A549 (cell line): ENCODE measurements at regions not wholly inside any gene's neighbourhood (a gene's known extent, or its start where the extent isn't known, plus 50 kb on each side); places are given as distances from the start of the nearest gene placed in this dataset.

Experiments
- ATAC-seq, 2 experiments: fragments of 200-7000 bp in 1 of 2; fragments of >200 bp in 1 of 2; cut with Nextera tagmentation in 1 of 2; cut with Tn5 transposase in 1 of 2; 3 replicates each; pipeline versions ENCODE4 v1.8.0 to v1.9.1; 2018 to 2020; ENCODE audit warnings: mild to moderate bottlenecking in 1 of 2, moderate library complexity in 1 of 2
- CTCF ChIA-PET: fragments of 300-600 bp; sonication (Branson Sonifier 250); formaldehyde crosslinking; extraction: SDS; loops from one replicate; lab custom pipeline; 2021; ENCODE audit warnings: antibody characterized with exemption, inconsistent platforms; lab: Yijun Ruan, JAX
- POLR2A ChIA-PET: fragments of 350-600 bp; formaldehyde crosslinking; extraction: SDS; loops from one replicate; lab custom pipeline; 2021; ENCODE audit warnings: antibody characterized with exemption, inconsistent platforms; lab: Yijun Ruan, JAX
- DNase-seq, 2 experiments: peaks; one replicate each; pipeline versions ENCODE4 v3.0.0 to v3.0.0-alpha.2; 2011 to 2016; ENCODE audit warnings: low read depth in 1 of 2, low spot score in 1 of 2
- FAIRE-seq: peaks from 2 replicates; lab custom pipeline; 2011; peaks lifted over from hg19 to GRCh38; lab: Jason Lieb, UNC
- H3K27ac ChIP-seq, 2 experiments: fragments of >200 bp; sonication (Bioruptor Twin); formaldehyde crosslinking; 3 replicates each; pipeline ENCODE4 v1.5.1; 2016 to 2017
- H3K4me1 ChIP-seq: fragments of >200 bp; sonication (Bioruptor Twin); formaldehyde crosslinking; 3 replicates; pipeline ENCODE4 v1.6.1; 2016
- H3K4me2 ChIP-seq: fragments of >200 bp; sonication (Bioruptor Twin); formaldehyde crosslinking; 3 replicates; pipeline ENCODE4 v1.6.1; 2016
- H3K4me3 ChIP-seq: fragments of >200 bp; sonication (Bioruptor Twin); formaldehyde crosslinking; 3 replicates; pipeline ENCODE4 v1.5.1; 2016
- H3K9me3 ChIP-seq: fragments of >200 bp; sonication (Bioruptor Twin); formaldehyde crosslinking; 3 replicates; pipeline ENCODE4 v1.6.1; 2016
- ATOH8 ChIP-seq: fragments of 250-450 bp; sonication (Bioruptor Pico); IDR thresholded peaks from 2 replicates; pipeline ENCODE4 v1.5.0; 2020; ENCODE audit warnings: low read depth, mild to moderate bottlenecking, moderate library complexity
- BHLHE40 ChIP-seq: IDR thresholded peaks from 2 replicates; pipeline ENCODE4 v1.6.1; 2012; ENCODE audit warnings: low read depth, low read length, inconsistent platforms
- CBX2 ChIP-seq: fragments of 200-600 bp; sonication (generic); IDR thresholded peaks from 2 replicates; pipeline ENCODE4 v1.6.1; 2016; ENCODE audit warnings: low read depth, mild to moderate bottlenecking, borderline replicate concordance
- CEBPB ChIP-seq, 2 experiments: fragments of >200 bp in 1 of 2; sonication (Bioruptor Twin) in 1 of 2; formaldehyde crosslinking in 1 of 2; IDR thresholded peaks; 2 replicates each; pipeline ENCODE4 v1.6.1; 2012 to 2016
- CHD2 ChIP-seq: fragments of 150-350 bp; IDR thresholded peaks from 2 replicates; pipeline ENCODE4 v1.6.1; 2014; ENCODE audit warnings: low read length; ENCODE audit not compliant: partially characterized antibody
- CTCF ChIP-seq: fragments of >200 bp; sonication (Bioruptor Twin); formaldehyde crosslinking; IDR thresholded peaks from 3 replicates; pipeline ENCODE4 v1.5.1; 2016
- EP300 ChIP-seq, 2 experiments: fragments of >200 bp; sonication (Bioruptor Twin); formaldehyde crosslinking; IDR thresholded peaks; 2 replicates in 1 of 2; 3 replicates in 1 of 2; pipeline ENCODE4 v1.6.1; 2016 to 2017
- FOSB ChIP-seq: fragments of 250-450 bp; sonication (Bioruptor Pico); IDR thresholded peaks from 2 replicates; pipeline ENCODE4 v1.5.0; 2020; ENCODE audit warnings: mild to moderate bottlenecking, moderate library complexity
- FOSL2 ChIP-seq, 2 experiments: fragments of 450-650 bp in 1 of 2; fragments of >200 bp in 1 of 2; sonication (Bioruptor Twin) in 1 of 2; formaldehyde crosslinking; IDR thresholded peaks; 2 replicates each; pipeline versions ENCODE4 v1.5.0 to v1.6.1; 2016 to 2020; ENCODE audit warnings: mild to moderate bottlenecking in 1 of 2, moderate library complexity in 1 of 2
- FOXS1 ChIP-seq: fragments of 250-450 bp; sonication (Bioruptor Pico); IDR thresholded peaks from 2 replicates; pipeline ENCODE4 v1.5.0; 2020; ENCODE audit warnings: mild to moderate bottlenecking, moderate library complexity
- GATA3 ChIP-seq: IDR thresholded peaks from 2 replicates; pipeline ENCODE4 v1.6.1; 2012; ENCODE audit warnings: borderline replicate concordance
- HES2 ChIP-seq: fragments of >200 bp; sonication (Bioruptor Twin); formaldehyde crosslinking; IDR thresholded peaks from 2 replicates; pipeline ENCODE4 v1.6.1; 2016
- HEYL ChIP-seq: fragments of 250-450 bp; sonication (Bioruptor Pico); IDR thresholded peaks from 2 replicates; pipeline ENCODE4 v1.8.0; 2021; ENCODE audit warnings: mild to moderate bottlenecking, moderate library complexity
- HOXA7 ChIP-seq: fragments of 250-450 bp; sonication (Bioruptor Pico); IDR thresholded peaks from 2 replicates; pipeline ENCODE4 v1.5.0; 2020; ENCODE audit warnings: mild to moderate bottlenecking, moderate library complexity
- HOXB13 ChIP-seq: fragments of 250-450 bp; sonication (Bioruptor Pico); IDR thresholded peaks from 2 replicates; pipeline ENCODE4 v1.5.0; 2020; ENCODE audit warnings: low read depth, mild to moderate bottlenecking, moderate library complexity
- HOXB5 ChIP-seq: fragments of 250-450 bp; sonication (Bioruptor Pico); IDR thresholded peaks from 2 replicates; pipeline ENCODE4 v1.5.0; 2020; ENCODE audit warnings: mild to moderate bottlenecking, moderate library complexity
- JUN ChIP-seq, 2 experiments: fragments of >200 bp; sonication (Bioruptor Twin); formaldehyde crosslinking; IDR thresholded peaks; 2 replicates in 1 of 2; 3 replicates in 1 of 2; pipeline ENCODE4 v1.6.1; 2016 to 2017
- KDM1A ChIP-seq: fragments of 200-600 bp; sonication (generic); IDR thresholded peaks from 2 replicates; pipeline ENCODE4 v1.6.1; 2016; ENCODE audit warnings: low read depth, mild to moderate bottlenecking
- KDM5A ChIP-seq: fragments of 200-600 bp; sonication (generic); IDR thresholded peaks from 2 replicates; pipeline ENCODE4 v1.6.1; 2016; ENCODE audit warnings: antibody characterized with exemption, mild to moderate bottlenecking
- MAFK ChIP-seq: fragments of 450-650 bp; IDR thresholded peaks from 2 replicates; pipeline ENCODE4 v1.6.1; 2014; ENCODE audit not compliant: partially characterized antibody
- MAZ ChIP-seq: fragments of 150-350 bp; IDR thresholded peaks from 2 replicates; pipeline ENCODE4 v1.6.1; 2014; ENCODE audit warnings: antibody characterized with exemption, low read depth, low read length, borderline replicate concordance
- NFE2L2 ChIP-seq: fragments of 150-350 bp; conservative IDR thresholded peaks from 2 replicates; pipeline ENCODE4 v1.6.1; 2014; ENCODE audit warnings: low read length
- PBX3 ChIP-seq: IDR thresholded peaks from 2 replicates; pipeline ENCODE4 v1.6.1; 2012
- PHF8 ChIP-seq: fragments of 200-600 bp; sonication (generic); IDR thresholded peaks from 2 replicates; pipeline ENCODE4 v1.6.1; 2016; ENCODE audit warnings: low read depth, mild to moderate bottlenecking, antibody characterized with exemption, moderate library complexity, borderline replicate concordance
- POLR2AphosphoS2 ChIP-seq: conservative IDR thresholded peaks from 2 replicates; pipeline ENCODE4 v1.6.1; 2012; ENCODE audit warnings: low read length, improper control_type of control experiment, inconsistent platforms
- RAD21 ChIP-seq, 2 experiments: fragments of >200 bp in 1 of 2; sonication (Bioruptor Twin) in 1 of 2; formaldehyde crosslinking in 1 of 2; IDR thresholded peaks in 1 of 2; conservative IDR thresholded peaks in 1 of 2; 2 replicates in 1 of 2; 3 replicates in 1 of 2; pipeline ENCODE4 v1.6.1; 2012 to 2018; ENCODE audit warnings: inconsistent platforms in 1 of 2
- RARB ChIP-seq: fragments of 250-450 bp; sonication (Bioruptor Pico); IDR thresholded peaks from 2 replicates; pipeline ENCODE4 v1.8.0; 2021; ENCODE audit warnings: mild to moderate bottlenecking, moderate library complexity
- RCOR1 ChIP-seq: fragments of 150-350 bp; IDR thresholded peaks from 2 replicates; pipeline ENCODE4 v1.6.1; 2014; ENCODE audit warnings: antibody characterized with exemption, low read length, low read depth
- RFX5 ChIP-seq: fragments of 450-650 bp; IDR thresholded peaks from 2 replicates; pipeline ENCODE4 v1.7.1; 2014; ENCODE audit warnings: antibody characterized with exemption, mild to moderate bottlenecking, moderate library complexity
- SREBF2 ChIP-seq: fragments of 450-650 bp; IDR thresholded peaks from 2 replicates; pipeline ENCODE4 v1.6.1; 2014; ENCODE audit warnings: mild to moderate bottlenecking, moderate library complexity
- TFCP2L1 ChIP-seq: fragments of 250-450 bp; sonication (Bioruptor Pico); IDR thresholded peaks from 2 replicates; pipeline ENCODE4 v1.5.0; 2021; ENCODE audit warnings: mild to moderate bottlenecking
- ZC3H11A ChIP-seq: fragments of 450-650 bp; IDR thresholded peaks from 2 replicates; pipeline ENCODE4 v1.6.1; 2014; ENCODE audit warnings: antibody characterized with exemption, mild to moderate bottlenecking
- WGBS: methylation state at CpG from one replicate; pipeline ENCODE4 v1.1.6; 2017; ENCODE audit errors: missing lambda C conversion rate; 5-methylcytosine and 5-hydroxymethylcytosine counted together

- TF ChIP-seq RFX5: no peak
- TF ChIP-seq TFCP2L1 (CRISPR knock-in tag): no peak
- no peak for TF ChIP-seq POLR2AphosphoS2
- TF ChIP-seq HES2: no peak
- TF ChIP-seq CEBPB (IDR thresholded peaks at IDR 0.05): no peak
- TF ChIP-seq HOXB5 (CRISPR knock-in tag): no peak
- TF ChIP-seq MAFK: no peak
- no peak for TF ChIP-seq GATA3
- TF ChIP-seq PHF8: no peak
- no peak for TF ChIP-seq FOXS1 (CRISPR knock-in tag)
- TF ChIP-seq CBX2: no peak
- no peak for TF ChIP-seq FOSB (CRISPR knock-in tag)
- no peak for TF ChIP-seq RARB
- no peak for TF ChIP-seq HEYL (CRISPR knock-in tag)
- no peak for TF ChIP-seq HOXA7
- no peak for TF ChIP-seq KDM1A
- no peak for TF ChIP-seq HOXB13 (CRISPR knock-in tag)
- no peak for TF ChIP-seq BHLHE40
- no peak for TF ChIP-seq SREBF2
- Histone ChIP-seq H3K4me2 (no peak overlapping the region), H3K27ac (no peak overlapping the region), H3K4me1 (no peaks in the 10 kb centered on the region), H3K4me3 (no peak overlapping the region), H3K9me3 (no peaks in the 10 kb centered on the region)
- DNase-seq: no peak
- no peak for FAIRE-seq
- ATAC-seq: no peak
- POLR2A ChIA-PET: no interaction called here
- CTCF ChIA-PET: interaction anchor here (0.6 kb wide), 2 partner anchors 9 to 1767 kb away, joined by 3 read pairs; no protein-coding TSS in a partner anchor
Measured at GRCh38 chr7:108860615-108861014, 290.9 kb downstream of the DNAJB9 start.

- Histone ChIP-seq H3K4me1 (no peaks in the 10 kb centered on the region), H3K27ac (no peak overlapping the region), H3K9me3 (no peaks in the 10 kb centered on the region), H3K4me3 (no peak overlapping the region), H3K4me2 (no peak overlapping the region)
- CTCF ChIA-PET: interaction anchor here (0.6 kb wide), 1 partner anchor 9 kb away, joined by 3 read pairs; no protein-coding TSS in a partner anchor
- ATAC-seq (no peak), DNase-seq (no peak), FAIRE-seq (no peak)
- 0% methylated on average over 1 of the region's 2 CpGs for WGBS
- POLR2A ChIA-PET: no interaction called here
- TF ChIP-seq HOXA7 (no peak), ATOH8 (CRISPR knock-in tag) (no peak), CHD2 (no peak)
Measured at GRCh38 chr7:108861071-108861470, 291.4 kb downstream of the DNAJB9 start.

GRCh38 chr7:108863227-108863848 lies 293.7 kb downstream of the DNAJB9 start:
- DNase-seq: no peak
- Histone ChIP-seq H3K27ac (no peak overlapping the region), H3K4me3 (no peak overlapping the region), H3K4me1 (no peaks in the 10 kb centered on the region), H3K4me2 (no peak overlapping the region), H3K9me3 (no peaks in the 10 kb centered on the region)
- ChIA-PET POLR2A (no interaction called here), CTCF (no interaction called here)
- ATAC-seq: no peak
- no peak for FAIRE-seq
- WGBS: 2% methylated on average over 5 of the region's 9 CpGs
- TF ChIP-seq KDM5A (no peak), HOXB13 (CRISPR knock-in tag) (no peak), MAZ (no peak), CBX2 (no peak), FOSL2 (IDR thresholded peaks at IDR 0.05) (no peak), FOSL2 (CRISPR knock-in tag; IDR thresholded peaks at IDR 0.05) (no peak), RAD21 (conservative IDR thresholded peaks at IDR 0.05 in 1 of 2, IDR thresholded peaks at IDR 0.05 in 1 of 2) (no peak), HOXB5 (CRISPR knock-in tag) (no peak), CTCF (no peak), NFE2L2 (no peak), JUN (IDR thresholded peaks at IDR 0.05) (no peak), RCOR1 (no peak), EP300 (IDR thresholded peaks at IDR 0.05) (no peak), PBX3 (no peak), ZC3H11A (no peak)
